ENCODE measurements at regions not wholly inside any gene's neighbourhood (a gene's known extent, or its start where the extent isn't known, plus 50 kb on each side); places are given as distances from the start of the nearest gene placed in this dataset.

- intact Hi-C loops (cut with DNase I; ENCODE audit: low total_unique reads) = no loop called here
- H3K27ac ChIP-seq = no peak overlapping the region
- no peaks in the 10 kb centered on the region for H3K36me3 ChIP-seq
- no peaks in the 10 kb centered on the region for H3K4me1 ChIP-seq
- TF ChIP-seq POLR2A (IDR thresholded peaks at IDR 0.05) (no peak), POLR2AphosphoS5 (IDR thresholded peaks at IDR 0.05) (no peak)
- TF ChIP-seq, protein P1, sequence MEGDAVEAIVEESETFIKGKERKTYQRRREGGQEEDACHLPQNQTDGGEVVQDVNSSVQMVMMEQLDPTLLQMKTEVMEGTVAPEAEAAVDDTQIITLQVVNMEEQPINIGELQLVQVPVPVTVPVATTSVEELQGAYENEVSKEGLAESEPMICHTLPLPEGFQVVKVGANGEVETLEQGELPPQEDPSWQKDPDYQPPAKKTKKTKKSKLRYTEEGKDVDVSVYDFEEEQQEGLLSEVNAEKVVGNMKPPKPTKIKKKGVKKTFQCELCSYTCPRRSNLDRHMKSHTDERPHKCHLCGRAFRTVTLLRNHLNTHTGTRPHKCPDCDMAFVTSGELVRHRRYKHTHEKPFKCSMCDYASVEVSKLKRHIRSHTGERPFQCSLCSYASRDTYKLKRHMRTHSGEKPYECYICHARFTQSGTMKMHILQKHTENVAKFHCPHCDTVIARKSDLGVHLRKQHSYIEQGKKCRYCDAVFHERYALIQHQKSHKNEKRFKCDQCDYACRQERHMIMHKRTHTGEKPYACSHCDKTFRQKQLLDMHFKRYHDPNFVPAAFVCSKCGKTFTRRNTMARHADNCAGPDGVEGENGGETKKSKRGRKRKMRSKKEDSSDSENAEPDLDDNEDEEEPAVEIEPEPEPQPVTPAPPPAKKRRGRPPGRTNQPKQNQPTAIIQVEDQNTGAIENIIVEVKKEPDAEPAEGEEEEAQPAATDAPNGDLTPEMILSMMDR (IDR thresholded peaks at IDR 0.05 in 8 of 11, conservative IDR thresholded peaks at IDR 0.05 in 3 of 11) = no peak
- no peak for DNase-seq
- H3K9me3 ChIP-seq = peaks cover 0 to 7% (median 0%) of the 10 kb centered on the region in 8 donors
- H3K4me3 ChIP-seq = no peak overlapping the region
- no peaks in the 10 kb centered on the region for H3K27me3 ChIP-seq (replicated peaks in 1 of 7)
- 76 to 90% (median 86%) methylated on average over 9 of the region's 9 CpGs for WGBS, 5 donors
Measured at GRCh38 chr7:31234836-31235605, 105.5 kb downstream of the NEUROD6 start.

DNA sequence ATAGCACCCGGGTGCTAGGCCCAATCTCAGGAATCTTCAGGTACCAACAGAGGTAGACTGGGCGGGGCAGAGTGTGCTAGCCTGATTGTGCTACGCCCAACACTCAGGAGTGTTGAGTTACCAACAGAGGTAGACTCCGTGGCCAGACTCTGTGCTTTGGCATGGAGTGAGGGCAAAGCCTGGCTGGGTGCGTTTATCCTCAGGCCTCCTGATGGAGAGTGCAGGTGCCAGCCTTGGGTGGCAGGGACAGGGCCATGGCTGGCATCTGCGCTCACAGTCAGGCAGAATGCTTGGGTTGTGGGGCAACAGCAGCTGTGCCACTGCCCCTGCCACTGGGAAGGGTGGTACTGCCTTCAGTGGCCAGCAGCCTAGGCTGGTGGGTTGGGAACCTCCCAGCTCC lies 111.6 kb downstream of the NEUROD6 start:
- intact Hi-C loops (cut with DNase I; ENCODE audit: low total_unique reads) = no loop called here
- no peak for DNase-seq
- WGBS, 5 donors = 66 to 90% (median 79%) methylated on average over 6 of the region's 6 CpGs

GRCh38 chr7:31214751-31215150 lies 125.8 kb downstream of the NEUROD6 start:
- no peak for DNase-seq
- H3K36me3 ChIP-seq = no peaks in the 10 kb centered on the region
- no peaks in the 10 kb centered on the region for H3K27me3 ChIP-seq (replicated peaks in 1 of 7)
- H3K4me1 ChIP-seq = no peaks in the 10 kb centered on the region
- TF ChIP-seq, protein P1 (IDR thresholded peaks at IDR 0.05 in 8 of 11, conservative IDR thresholded peaks at IDR 0.05 in 3 of 11) = no peak
- TF ChIP-seq POLR2A (IDR thresholded peaks at IDR 0.05) (no peak), POLR2AphosphoS5 (IDR thresholded peaks at IDR 0.05) (no peak)
- intact Hi-C loops (cut with DNase I; ENCODE audit: low total_unique reads) = no loop called here
- 93 to 100% (median 98%) methylated on average over 1 of the region's 1 CpG for WGBS, 5 donors
- no peaks in the 10 kb centered on the region for H3K9me3 ChIP-seq
- H3K27ac ChIP-seq = no peak overlapping the region
- no peak overlapping the region for H3K4me3 ChIP-seq

More for the DNA sequence above, 111.6 kb downstream of the NEUROD6 start:
- Histone ChIP-seq H3K27me3 (replicated peaks in 1 of 7) (no peaks in the 10 kb centered on the region), H3K4me1 (no peaks in the 10 kb centered on the region), H3K4me3 (no peak overlapping the region), H3K27ac (no peak overlapping the region), H3K36me3 (no peaks in the 10 kb centered on the region), H3K9me3 (peaks cover 0 to 49% (median 33%) of the 10 kb centered on the region in 8 donors)
- TF ChIP-seq POLR2A (IDR thresholded peaks at IDR 0.05) (no peak), POLR2AphosphoS5 (IDR thresholded peaks at IDR 0.05) (no peak)
- TF ChIP-seq, protein P1 (IDR thresholded peaks at IDR 0.05 in 8 of 11, conservative IDR thresholded peaks at IDR 0.05 in 3 of 11) = no peak

- intact Hi-C loops (cut with DNase I; ENCODE audit: low total_unique reads) = no loop called here
- no peaks in the 10 kb centered on the region for H3K27me3 ChIP-seq (replicated peaks in 1 of 7)
- no peak overlapping the region for H3K4me3 ChIP-seq
- H3K9me3 ChIP-seq = no peaks in the 10 kb centered on the region
- no peaks in the 10 kb centered on the region for H3K4me1 ChIP-seq
- no peak overlapping the region for H3K27ac ChIP-seq
- DNase-seq = no peak
- H3K36me3 ChIP-seq = no peaks in the 10 kb centered on the region
- TF ChIP-seq POLR2A (IDR thresholded peaks at IDR 0.05) = no peak
- TF ChIP-seq, protein P1 (IDR thresholded peaks at IDR 0.05 in 8 of 11, conservative IDR thresholded peaks at IDR 0.05 in 3 of 11) = no peak
- no peak for TF ChIP-seq POLR2AphosphoS5 (IDR thresholded peaks at IDR 0.05)
- WGBS, 5 donors = 72 to 95% (median 83%) methylated on average over 1 of the region's 1 CpG
Measured at GRCh38 chr7:31211281-31211680, 129.2 kb downstream of the NEUROD6 start.
